Stimulated activated CD4-positive, alpha-beta T cell treated with anti-CD3 and anti-CD28 coated beads, Interleukin-15, amount 100 ng/mL, for 24 hours (primary cell): ENCODE measurements at regions not wholly inside any gene's neighbourhood (a gene's known extent, or its start where the extent isn't known, plus 50 kb on each side); places are given as distances from the start of the nearest gene placed in this dataset.
"Not testable (repeated sequence)": the region's sequence is repeated elsewhere in the genome, so short reads cannot be mapped to it uniquely, and the experiment has no call there.

Experiments used
- DNase-seq: peaks from one replicate; pipeline ENCODE4 v3.0.0-alpha.2; 2020

DNA sequence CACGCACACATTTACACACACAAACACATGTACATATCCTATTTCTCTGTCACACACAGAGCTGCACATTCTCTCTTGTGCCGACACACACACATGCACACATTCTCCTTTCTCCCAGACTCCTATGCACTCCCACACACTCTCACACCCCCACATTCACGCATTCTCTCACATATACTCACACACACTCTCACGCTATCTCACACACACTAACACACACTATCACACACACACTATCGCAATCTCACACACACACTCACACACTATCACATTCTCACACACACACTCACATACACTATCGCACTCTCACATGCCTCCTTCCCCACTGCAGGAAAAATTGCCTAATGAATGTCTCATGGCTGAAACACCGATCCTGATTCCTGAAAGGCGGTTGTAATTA is 450.7 kb downstream of the AACS start:
- no peak for DNase-seq

DNA sequence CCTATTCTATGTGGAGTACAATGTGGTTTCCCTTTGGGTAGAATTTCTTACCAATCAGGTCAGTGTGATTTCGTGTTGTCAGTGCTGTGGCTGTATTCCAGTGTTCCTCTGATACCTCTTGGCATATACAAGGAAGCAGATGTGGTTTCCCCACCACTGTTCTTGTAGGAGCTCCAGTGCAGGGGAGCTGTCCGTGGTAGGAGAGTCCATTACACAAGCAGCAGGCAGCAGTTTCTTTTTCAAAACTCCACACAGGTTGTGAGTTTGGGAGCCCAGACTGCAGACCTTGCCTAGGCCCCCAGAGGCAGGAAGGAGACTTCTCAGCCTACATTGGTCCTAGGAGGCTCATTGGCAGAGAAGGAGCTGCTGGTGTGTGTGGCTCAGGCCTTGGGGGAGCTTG is 452.8 kb downstream of the AACS start:
- no peak for DNase-seq

DNA sequence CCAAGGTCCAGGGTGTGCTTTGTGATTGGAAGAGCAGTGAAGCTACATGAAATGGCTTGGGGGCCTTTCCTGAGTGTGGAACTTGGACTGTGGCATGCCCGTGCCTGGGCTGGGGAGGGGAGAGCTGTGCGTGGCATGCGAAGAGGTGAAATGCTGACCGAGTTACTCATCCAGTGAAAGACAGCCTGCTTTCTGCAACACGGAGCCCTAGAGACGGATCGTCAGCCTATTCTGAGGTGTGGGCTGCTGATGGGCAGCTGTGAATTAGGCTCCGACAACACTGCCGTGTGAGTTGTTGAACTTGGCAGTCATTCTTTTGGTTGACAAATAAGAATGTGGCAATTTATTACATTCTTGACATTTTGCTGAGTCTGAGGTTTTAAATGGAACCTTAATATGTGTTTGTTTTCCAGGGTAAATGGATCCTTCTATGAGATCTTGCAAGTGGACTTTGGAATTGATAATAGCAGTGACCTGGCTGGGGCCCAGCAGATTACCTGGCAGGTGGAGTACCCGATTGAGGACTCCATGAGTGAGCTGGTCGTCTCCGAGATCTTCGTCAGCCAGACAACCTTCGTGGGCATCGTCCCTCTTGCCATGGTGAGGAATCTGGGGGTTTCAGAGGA is 453.9 kb downstream of the AACS start:
- no peak for DNase-seq

DNA sequence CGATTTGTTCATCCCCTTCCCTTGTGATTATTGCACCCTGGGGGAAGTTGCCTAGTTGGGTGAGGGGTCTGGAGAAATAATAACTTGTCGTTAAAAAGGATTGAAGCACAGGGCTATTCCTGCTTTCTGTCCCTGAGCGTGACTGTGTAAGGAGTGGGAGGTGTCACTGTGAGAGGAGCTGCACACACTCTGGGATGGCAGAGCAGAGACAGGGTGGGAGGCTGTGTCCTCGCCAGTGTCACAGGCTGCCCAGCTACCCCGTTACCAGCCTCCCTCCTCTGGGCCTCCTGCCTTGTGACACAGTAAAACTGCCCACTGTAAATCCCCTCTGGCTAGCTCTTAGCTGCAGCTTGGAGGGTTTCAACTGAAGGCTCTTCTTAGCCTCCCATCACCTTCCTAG is 460.6 kb downstream of the AACS start:
- DNase-seq, result no peak

DNA sequence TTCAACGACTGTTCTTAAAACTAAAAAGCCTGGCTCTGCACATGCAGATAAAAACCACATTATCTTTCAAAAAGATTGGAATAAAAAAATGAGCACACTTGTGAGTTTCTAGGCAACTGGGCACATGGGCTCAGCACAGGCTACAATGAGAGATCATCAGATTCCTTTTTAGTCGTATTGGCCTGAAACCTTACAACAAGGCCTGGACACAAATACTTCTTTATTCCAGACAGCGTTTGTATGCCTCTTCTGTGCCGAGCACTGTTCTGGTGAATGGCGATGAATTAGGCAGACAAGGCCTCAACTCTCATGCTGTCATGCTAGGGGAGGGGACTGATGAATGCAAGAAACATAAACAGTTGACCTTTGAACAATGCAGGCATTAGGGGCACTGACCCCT is 463.0 kb downstream of the AACS start:
- DNase-seq, result no peak

DNA sequence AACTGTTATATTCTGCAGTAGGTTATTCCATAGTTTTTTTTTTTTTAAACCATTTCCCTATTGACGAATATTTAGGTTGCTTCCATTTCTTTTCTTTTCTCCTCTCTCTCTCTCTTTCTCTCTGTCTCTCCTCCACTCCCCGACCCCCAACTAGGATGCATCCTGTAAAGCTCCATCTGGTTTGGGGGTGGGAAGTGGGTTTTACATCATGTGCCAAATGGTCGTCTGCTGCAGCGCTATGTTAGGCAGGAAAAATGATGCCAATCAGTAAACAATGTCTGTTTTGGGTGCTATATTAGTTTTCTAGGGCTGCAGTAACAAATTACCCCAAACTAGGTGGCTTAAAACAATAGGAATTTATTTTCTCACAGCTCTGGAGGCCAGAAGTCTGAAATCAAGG is 465.0 kb downstream of the AACS start:
- DNase-seq, result no peak

DNA sequence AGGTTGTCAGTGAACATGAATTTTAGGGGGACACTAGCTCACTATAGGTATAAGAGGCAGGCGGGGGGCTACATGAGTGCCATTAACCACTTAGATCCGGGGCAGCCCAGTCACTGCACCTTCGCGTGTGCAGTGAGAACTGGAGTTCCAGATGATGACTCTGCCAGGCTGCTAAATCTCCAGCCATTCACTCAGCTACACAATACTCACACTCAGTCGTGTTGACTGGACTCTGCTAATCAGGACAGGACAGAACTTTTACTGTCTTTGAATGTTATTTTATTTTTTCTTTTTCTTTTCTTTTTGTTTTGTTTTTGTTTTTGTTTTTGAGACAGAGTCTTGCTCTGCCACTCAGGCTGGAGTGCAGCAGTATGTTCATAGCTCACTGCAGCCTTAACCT is 465.6 kb downstream of the AACS start:
- DNase-seq, result no peak

DNA sequence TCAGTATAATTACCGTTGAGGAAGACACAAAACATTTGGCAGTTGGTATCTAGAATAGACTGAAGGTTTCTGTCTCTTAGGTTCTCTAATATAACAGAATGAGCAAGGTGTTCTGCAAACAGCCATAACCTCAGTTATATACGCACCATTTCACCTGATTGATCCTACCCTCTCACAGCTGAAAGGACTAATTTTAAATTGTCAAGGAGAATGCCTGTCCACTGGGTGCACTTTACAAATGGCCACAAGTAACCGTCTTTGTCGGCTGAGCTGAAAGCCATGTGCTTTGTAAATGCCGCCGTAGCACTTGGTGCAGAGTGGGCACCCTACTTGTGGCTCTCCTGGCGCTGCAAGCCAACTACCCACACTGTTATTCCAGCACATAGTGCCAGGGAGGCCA is 466.3 kb downstream of the AACS start:
- DNase-seq, result no peak

DNA sequence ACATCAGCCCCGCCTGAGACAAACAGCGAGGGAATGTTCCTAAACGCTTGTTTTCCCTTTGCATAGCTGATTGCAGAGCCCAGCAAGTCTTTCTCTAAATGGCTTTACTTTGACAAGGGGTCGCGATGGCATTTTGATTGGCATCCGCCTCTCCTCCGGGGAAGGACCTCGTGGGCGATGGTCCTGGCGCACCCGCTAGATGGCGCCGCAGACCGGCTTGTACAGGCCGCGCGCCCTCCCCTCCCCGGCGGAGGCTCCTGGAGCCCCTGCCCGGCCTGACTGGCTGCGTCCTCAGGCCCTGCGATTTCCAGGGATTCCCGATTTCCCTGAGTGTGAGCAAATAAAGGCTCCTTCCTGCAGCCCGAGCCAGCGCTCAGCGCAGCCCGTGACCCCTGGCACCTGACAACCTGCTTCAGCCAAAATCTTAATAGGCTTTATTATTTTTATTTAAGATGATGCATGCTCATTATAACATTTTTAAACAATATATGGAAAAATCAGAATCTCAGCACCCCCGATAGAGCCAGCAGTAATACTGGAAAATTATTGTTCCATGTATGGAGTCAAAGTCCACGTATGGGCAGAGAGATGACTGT is 468.3 kb downstream of the AACS start:
- peak; percentile 54 for DNase-seq

DNA sequence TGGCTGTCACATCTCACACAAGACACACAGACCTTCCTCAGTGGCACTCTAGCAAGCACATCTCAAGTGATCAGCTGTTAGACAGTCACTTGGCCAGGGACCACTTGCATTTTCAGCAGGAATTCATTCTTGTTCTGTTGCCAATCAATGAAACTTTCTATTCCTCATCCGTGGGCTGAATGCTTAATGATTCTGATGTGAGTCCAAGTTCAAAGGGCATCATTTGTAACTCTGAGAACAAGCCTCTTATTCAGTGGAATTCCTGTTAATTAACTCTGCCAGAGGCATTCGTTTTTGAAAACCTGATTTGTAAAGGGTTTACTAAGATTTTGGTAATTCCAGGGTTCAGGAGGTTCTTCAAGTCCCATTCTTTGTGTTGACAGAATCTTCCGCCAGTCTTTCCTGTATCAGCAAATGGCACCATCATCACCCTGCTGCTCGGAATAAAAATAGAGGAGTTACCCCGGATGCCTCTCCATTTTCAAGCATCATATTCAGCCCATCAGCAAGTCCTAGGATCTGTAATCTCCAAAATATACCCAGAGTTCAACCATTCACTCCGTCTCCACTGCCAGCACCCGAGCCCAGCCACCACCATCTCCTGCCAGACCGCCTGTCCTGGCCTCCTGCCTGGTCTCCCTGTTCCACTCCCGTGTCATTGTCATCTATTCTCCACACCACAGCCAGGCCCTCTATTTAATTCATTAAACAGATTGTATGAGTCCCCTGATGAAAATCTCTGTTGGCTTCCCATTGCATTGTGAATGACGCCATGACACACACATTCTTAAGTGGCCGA is 473.4 kb downstream of the AACS start:
- DNase-seq, result no peak

DNA sequence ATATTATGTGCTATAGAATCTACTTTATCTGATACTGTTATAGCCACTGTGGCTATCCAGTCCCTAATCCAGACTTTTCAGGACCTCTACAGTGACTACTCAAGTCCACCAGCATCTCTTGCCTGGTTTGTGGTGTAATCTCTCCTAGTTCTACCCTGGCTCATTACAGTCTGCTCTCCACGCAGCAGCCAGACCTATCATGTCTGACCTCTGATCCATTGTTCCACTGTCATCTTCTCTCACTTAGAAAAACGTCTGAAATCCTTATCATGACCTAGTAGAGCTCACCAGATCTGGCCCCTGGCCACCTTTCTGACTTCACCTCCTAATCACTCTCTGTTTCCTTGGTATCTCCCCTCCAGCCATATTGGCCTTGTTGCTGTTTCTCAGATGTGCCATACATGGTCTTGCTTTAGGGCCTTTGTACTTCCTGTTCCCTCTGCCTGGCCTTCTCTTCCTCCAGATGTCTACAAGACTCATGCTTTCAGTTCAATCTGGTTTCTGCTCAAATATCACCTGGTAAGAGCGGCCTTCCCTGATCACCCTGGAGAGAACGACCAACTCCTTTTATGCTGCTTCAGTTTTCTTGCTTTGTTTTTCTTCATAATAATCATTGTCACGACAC is 475.5 kb downstream of the AACS start:
- DNase-seq, result no peak

DNA sequence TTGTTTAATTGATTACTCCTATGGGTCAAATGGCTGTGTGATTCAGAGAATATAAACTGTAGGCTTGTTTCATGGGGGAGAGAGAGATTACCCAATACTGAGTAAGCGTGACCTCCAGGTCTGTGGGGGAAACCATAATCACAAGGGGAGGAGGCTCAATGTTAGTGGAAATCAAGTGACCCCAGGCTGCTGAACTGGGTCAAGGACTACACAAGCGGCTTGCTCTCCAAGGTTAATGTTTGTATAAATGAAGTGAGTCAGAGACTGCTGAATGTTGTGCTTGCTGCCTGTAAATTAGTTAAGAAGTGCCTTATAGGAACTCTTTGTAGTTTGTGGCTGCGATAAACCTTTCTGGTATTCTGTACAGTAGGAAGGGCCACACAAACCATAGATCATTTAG is 479.7 kb downstream of the AACS start:
- DNase-seq, result no peak

DNA sequence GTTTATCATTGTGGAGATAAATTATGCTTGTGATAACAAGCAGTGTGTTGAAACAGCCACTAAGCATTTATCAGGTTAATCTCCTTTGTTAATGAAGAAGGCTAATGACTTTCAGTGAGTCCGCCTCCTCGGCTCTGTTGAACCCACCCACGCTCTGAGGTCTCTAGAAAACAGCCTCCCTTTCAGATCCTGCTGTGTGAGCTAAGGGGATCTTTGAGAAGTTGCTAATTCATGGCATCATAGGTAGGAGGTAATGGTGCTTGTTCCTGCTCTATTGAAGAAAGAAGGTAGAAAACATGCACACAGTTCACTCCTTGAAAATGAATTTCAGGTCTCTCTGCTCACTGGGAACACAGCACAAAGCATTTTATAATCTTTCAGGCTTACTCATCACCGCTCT is 483.9 kb downstream of the AACS start:
- no peak for DNase-seq

DNA sequence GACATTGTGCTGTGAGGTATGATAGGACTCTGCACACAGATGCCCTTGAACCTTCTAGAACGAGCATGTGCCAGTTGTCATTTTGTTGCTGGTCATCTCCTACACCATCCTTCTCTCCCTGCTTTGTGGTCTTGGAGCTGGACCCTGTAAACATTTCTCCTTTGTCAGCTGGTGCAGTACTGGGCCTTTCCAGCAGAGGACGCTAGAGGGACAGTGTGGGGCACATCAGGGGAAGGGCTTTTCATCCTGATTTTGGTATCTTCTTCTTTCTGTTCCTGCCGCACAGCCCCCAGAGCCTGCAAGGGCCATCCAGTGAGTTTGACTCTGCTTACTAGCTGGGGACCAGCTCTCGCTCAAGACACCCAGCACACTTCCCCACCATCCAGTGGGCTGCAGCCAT is 484.6 kb downstream of the AACS start:
- no peak for DNase-seq

DNA sequence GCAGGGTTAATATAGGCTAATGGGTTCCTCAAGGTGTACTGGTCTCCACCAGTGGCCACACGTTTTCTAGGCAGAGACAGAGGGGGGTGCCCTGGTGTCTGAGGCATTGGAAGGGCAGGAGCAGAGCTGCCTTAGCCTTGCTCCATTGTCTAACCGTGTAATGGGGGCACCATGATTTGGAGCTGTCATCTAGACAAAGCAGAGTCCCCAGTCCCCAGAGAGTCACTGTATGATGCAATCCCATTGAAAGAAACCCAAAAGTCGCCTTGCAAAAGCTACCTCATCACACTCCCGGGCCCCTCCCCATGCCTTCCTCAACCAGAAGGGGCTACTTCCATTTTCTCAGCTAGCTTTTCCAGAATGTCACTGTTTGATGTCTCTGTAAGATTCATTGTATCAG is 487.1 kb downstream of the AACS start:
- no peak for DNase-seq

DNA sequence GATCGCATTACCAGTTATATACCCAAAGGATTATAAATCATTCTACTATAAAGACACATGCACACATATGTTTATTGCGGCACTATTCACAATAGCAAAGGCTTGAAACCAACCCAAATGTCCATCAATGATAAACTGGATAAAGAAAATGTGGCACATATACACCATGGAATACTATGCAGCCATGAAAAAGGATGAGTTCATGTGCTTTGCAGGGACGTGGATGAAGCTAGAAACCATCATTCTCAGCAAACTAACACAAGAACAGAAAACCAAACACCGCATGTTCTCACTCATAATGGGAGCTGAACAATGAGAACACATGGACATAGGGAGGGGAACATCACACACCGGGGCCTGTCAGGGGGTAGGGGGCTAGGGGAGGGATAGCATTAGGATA is 495.8 kb downstream of the AACS start:
- DNase-seq, result not testable (repeated sequence)

DNA sequence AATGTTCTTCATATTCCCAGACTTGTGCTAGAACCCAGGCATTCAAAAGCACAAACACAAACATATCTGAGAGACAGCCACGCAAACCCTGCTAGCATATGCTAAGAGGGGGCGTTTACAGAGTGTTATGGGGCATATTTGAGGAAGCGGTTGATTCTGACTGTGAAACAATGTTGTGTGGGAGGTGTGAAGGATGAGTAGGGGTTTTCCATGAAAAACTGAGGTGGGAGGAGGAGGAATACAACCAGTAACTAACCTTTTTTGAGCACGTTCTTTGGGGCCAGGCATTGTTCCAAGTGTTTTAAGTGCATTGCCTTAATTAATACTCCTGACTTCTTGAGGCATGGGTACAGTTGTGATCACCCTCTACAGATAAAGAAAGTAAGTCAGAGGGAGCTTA is 499.5 kb downstream of the AACS start:
- DNase-seq, result no peak

DNA sequence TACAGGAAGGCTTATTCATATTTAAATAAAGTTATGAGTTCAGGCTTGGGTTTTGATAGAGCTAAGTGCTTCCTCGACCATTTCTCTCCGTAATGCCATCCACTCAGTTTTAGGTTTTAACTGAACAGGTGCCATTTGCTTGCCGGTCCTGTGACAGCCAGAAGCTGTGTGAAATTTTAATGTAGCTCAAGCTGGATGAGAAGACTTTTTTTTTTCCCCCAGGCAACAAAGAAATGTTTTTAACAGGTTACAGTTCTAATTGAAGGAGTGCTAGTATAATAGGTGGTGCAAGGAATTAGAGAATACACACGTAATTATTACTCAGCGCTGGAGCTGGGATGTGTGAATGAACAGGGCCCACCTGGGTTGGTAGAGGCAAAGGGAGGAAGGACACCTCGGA is 502.3 kb downstream of the AACS start:
- no peak for DNase-seq

DNA sequence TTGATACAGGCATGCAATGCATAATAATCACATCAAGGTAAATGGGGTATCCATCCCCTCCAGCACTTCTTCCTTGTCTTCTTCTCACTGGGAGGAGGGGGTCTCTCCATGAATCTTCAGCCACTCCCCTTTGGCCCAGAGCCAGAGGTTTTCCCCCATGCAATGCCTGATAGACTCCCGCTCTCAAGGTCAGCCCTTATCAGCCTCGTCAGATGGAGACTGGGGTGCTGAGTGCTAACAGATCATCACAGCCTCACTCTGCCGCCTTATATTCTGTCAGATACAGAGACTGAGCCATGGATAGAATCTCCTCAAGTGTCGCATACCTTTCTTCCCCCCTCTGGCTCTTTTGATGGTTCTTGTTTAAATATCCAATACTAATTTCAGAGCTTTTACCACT is 503.1 kb downstream of the AACS start:
- no peak for DNase-seq

DNA sequence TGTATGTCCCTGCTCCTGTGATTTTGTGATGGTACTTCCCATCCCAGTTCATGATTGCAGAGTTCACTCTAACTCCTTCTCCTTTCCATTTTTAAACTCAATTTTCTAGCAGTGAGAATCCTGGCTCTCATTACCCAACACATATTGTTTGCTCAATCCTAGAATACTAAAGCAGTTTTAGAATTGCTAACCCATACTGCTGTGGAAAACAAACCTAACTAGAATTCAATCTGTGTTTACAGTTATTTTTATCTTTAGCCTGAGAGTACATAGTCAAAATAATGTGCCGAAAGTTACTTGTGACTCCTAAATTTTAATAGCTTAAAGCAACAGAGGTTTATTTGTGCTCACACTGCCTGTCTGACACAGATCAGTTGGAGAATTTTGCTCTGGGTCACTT is 508.0 kb downstream of the AACS start:
- DNase-seq, result no peak

DNA sequence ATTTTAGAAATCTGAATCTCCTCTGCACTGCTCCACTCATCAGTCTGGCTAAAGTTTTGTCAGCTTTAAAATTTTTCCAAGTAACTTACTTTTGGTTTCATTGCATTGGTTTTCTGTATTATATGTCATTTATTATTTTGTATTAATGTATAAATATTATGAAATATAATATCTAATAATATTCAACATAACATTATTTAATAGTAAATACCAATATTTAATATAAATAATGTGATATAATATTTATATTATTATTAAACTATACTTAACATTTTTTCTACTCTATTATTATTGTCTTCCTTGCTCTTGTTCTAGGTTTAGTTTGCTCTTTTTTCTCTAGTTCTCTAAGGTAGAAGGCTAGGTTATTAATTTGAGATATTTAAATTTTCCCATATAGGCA is 512.1 kb downstream of the AACS start:
- DNase-seq, result no peak

DNA sequence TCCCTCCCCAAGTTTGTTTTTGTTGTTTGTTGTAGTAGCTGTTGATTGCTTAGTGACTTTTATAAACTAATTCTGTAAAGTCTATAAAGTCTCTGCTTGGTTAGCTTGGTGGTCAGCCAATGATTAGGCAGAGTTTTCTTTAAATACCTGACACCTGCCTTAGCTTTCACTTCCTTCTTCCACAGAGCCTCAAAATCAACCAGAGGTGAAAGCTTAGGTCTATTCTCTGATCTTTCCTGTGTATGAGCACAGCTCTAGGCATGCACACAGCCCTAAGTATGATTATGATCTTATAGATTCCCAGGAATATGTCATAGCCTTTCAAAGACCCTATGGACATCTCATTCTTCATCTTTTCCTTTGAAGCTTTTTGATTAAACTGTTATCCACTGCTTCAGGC is 514.7 kb downstream of the AACS start:
- no peak for DNase-seq

DNA sequence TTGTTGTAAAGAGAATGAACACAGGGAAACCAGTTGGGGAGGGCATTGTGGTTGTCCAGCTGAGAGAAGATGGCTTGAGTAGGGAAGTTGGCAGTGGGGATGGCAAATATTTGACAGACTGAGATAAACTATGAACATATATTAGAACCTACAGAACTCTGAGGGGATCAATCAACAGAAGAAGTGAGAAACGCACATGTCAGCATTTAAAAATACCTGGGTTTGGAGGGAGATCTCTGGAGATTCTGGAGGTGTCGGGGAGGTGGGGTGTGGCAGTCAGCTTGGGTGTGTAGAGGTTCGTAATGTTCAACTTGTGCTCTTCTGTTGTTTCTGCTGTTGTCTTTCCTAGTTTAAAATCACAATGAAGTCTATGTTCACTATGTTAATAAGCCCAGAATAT is 517.8 kb downstream of the AACS start:
- DNase-seq, result no peak

DNA sequence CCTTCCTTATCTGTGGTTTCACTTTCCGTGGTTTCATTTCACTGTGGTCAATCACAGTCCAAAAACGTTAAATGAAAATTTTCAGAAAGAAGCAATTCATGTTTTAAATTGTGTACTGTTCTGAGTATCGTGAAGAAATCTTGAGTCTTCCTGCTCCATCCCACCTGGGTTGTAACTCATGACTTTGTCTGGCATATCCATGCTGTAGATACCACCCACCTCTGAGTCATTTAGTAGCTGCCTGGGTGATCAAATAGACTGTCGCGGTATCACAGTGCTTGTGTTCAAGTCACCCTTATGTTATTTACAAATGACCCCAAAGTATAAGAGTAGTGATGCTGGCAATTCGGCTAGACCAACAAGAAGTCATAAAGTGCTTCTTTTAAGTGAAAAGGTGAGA is 521.2 kb downstream of the AACS start:
- no peak for DNase-seq
